IPS-18a (cell line): ENCODE measurements at regions not wholly inside any gene's neighbourhood (a gene's known extent, or its start where the extent isn't known, plus 50 kb on each side); places are given as distances from the start of the nearest gene placed in this dataset.
A peak's percentile ranks its signal among the peaks of the same experiment; 100 is the strongest.

Experiments
- H3K27ac ChIP-seq: one replicate; pipeline ENCODE4 v1.5.1; 2013; ENCODE audit warnings: low read length
- H3K27me3 ChIP-seq: one replicate; pipeline ENCODE4 v1.6.1; 2013; ENCODE audit warnings: mild to moderate bottlenecking, low read length; ENCODE audit not compliant: control insufficient read depth, insufficient read depth
- H3K36me3 ChIP-seq: one replicate; pipeline ENCODE4 v1.6.1; 2013; ENCODE audit warnings: low read depth, low read length; ENCODE audit not compliant: control insufficient read depth
- H3K4me1 ChIP-seq: one replicate; pipeline ENCODE4 v1.6.1; 2013; ENCODE audit warnings: low read depth, low read length; ENCODE audit not compliant: control insufficient read depth
- H3K4me3 ChIP-seq: one replicate; pipeline ENCODE4 v1.5.1; 2013; ENCODE audit warnings: low read length
- H3K9ac ChIP-seq: one replicate; pipeline ENCODE4 v1.6.1; 2013; ENCODE audit warnings: mild to moderate bottlenecking, low read length, moderate library complexity
- H3K9me3 ChIP-seq: one replicate; pipeline ENCODE4 v1.6.1; 2013; ENCODE audit warnings: low read depth, low read length; ENCODE audit not compliant: control insufficient read depth

DNA sequence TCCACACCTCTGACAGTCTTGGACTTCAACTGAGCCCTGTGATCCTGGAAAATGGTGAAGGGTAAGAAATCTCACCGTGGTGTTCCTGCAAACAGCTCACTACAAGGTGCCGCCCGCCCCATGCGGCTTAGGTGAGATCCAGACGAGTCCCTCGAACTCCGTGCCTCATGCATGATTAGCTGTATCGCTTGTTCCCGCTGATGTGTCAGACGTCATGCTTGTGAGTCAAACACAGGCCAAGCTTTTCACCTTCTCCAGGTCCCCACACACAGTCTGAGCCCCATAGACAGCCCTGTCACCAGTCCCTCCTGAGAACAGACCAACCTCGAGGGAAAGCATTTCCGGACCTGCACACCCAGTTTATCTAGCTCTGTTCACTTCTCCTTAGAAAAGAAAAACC is 740.5 kb downstream of the GALR1 start:
- no peaks in the 10 kb centered on the region for H3K27me3 ChIP-seq

DNA sequence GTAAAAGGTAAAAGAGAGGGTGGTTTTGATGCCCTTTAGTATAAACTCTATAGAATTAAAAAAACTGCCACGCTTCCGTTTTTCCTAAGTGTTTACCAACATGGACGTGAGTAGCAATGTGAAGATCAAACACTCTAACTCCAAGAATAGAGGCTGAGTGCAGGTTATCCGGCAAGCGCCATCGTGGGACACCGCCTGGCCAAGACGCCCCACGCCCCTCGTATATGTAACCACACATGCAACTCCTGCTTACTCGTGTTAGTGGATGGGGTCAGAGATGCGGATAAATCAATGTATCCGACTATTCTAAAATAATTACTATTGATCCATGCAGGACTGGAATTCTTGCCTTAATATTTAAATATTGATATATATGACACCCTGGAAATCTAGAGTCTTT is 741.3 kb downstream of the GALR1 start:
- no peaks in the 10 kb centered on the region for H3K36me3 ChIP-seq
- H3K9ac ChIP-seq, result no peak overlapping the region

More for the DNA sequence above, 740.5 kb downstream of the GALR1 start:
- Histone ChIP-seq H3K9me3 (no peaks in the 10 kb centered on the region), H3K9ac (no peak overlapping the region), H3K4me1 (peaks cover 3% of the 10 kb centered on the region), H3K27ac (no peak overlapping the region), H3K36me3 (no peaks in the 10 kb centered on the region), H3K4me3 (no peak overlapping the region)

GRCh38 chr18:77992057-77992456 is 742.4 kb downstream of the GALR1 start:
- no peaks in the 10 kb centered on the region for H3K36me3 ChIP-seq
- H3K9ac ChIP-seq, result no peak overlapping the region
- H3K9me3 ChIP-seq, result no peaks in the 10 kb centered on the region
- no peak overlapping the region for H3K27ac ChIP-seq
- no peaks in the 10 kb centered on the region for H3K27me3 ChIP-seq
- H3K4me3 ChIP-seq, result no peak overlapping the region
- H3K4me1 ChIP-seq, result no peaks in the 10 kb centered on the region

More for the DNA sequence above, 741.3 kb downstream of the GALR1 start:
- H3K9me3 ChIP-seq, result no peaks in the 10 kb centered on the region
- no peak overlapping the region for H3K27ac ChIP-seq
- H3K27me3 ChIP-seq, result no peaks in the 10 kb centered on the region
- peaks cover 3% of the 10 kb centered on the region for H3K4me1 ChIP-seq
- H3K4me3 ChIP-seq, result no peak overlapping the region

GRCh38 chr18:77993188-77993981 is 743.7 kb downstream of the GALR1 start:
- H3K9me3 ChIP-seq, result no peaks in the 10 kb centered on the region
- no peaks in the 10 kb centered on the region for H3K27me3 ChIP-seq
- H3K9ac ChIP-seq, result no peak overlapping the region
- no peak overlapping the region for H3K27ac ChIP-seq
- no peaks in the 10 kb centered on the region for H3K4me1 ChIP-seq
- H3K36me3 ChIP-seq, result no peaks in the 10 kb centered on the region
- no peak overlapping the region for H3K4me3 ChIP-seq

DNA sequence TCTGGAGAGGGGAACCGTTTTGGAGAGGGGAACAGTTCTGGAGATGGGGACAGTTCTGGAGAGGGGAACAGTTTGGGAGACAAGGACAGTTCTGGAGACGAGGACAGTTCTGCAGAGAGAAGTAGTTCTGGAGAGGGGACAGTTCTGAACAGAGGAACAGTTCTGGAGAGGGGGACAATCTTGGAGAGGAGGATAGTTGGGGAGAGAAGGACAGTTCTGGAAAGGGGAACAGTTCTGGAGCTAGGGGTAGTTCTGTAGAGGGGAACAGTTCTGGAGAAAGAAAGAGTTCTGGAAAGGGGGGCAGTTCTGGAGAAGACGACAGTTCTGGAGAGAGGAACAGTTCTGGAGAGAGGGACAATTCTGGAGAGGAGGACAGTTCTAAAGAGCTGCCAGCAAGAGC is 745.9 kb downstream of the GALR1 start:
- H3K27ac ChIP-seq, result no peak overlapping the region
- no peaks in the 10 kb centered on the region for H3K36me3 ChIP-seq
- H3K9ac ChIP-seq, result no peak overlapping the region
- H3K4me3 ChIP-seq, result no peak overlapping the region
- H3K9me3 ChIP-seq, result no peaks in the 10 kb centered on the region
- no peaks in the 10 kb centered on the region for H3K27me3 ChIP-seq
- no peaks in the 10 kb centered on the region for H3K4me1 ChIP-seq

DNA sequence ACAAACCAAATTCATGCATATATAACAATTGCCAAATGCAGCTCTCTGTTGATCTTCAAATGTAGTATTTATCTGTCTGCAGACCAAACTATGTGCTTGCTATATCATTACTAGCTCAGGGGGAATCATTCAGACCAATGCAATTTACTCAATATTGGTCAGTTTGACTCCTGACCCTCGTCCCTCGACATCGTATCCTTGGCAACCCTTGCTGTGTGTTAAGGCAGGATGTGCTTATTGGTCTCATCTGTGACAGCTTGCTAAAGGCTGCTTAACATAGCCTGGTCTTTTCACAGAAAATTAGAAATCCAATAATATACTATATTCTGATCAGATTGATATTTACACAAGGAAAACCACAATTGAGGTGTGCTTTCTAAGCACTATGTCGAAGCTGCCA is 747.1 kb downstream of the GALR1 start:
- no peaks in the 10 kb centered on the region for H3K4me1 ChIP-seq
- no peaks in the 10 kb centered on the region for H3K27me3 ChIP-seq
- no peak overlapping the region for H3K27ac ChIP-seq
- H3K36me3 ChIP-seq, result no peaks in the 10 kb centered on the region
- no peaks in the 10 kb centered on the region for H3K9me3 ChIP-seq
- H3K4me3 ChIP-seq, result no peak overlapping the region
- H3K9ac ChIP-seq, result no peak overlapping the region

DNA sequence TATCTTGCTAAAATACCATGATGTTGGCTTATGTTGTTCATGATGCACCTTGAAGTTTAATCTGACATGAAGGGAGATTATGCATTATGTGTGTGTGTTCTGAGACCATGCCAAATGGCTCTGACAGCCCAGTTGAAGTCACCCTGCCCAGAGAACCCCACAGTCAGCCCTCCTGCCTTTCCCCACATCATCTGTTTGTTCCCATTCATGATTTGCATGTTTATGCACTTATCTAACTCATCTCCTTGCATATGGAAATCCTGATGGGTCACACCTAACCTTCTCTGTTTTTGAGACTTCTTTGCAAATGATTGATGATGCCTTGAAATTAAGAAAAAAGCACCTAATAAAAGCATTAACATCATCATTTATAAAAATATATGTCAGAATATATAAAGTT is 752.2 kb downstream of the GALR1 start:
- no peaks in the 10 kb centered on the region for H3K9me3 ChIP-seq
- H3K27ac ChIP-seq, result no peak overlapping the region
- H3K4me3 ChIP-seq, result no peak overlapping the region
- no peaks in the 10 kb centered on the region for H3K36me3 ChIP-seq
- peaks cover 25% of the 10 kb centered on the region for H3K4me1 ChIP-seq
- H3K9ac ChIP-seq, result no peak overlapping the region
- H3K27me3 ChIP-seq, result no peaks in the 10 kb centered on the region

DNA sequence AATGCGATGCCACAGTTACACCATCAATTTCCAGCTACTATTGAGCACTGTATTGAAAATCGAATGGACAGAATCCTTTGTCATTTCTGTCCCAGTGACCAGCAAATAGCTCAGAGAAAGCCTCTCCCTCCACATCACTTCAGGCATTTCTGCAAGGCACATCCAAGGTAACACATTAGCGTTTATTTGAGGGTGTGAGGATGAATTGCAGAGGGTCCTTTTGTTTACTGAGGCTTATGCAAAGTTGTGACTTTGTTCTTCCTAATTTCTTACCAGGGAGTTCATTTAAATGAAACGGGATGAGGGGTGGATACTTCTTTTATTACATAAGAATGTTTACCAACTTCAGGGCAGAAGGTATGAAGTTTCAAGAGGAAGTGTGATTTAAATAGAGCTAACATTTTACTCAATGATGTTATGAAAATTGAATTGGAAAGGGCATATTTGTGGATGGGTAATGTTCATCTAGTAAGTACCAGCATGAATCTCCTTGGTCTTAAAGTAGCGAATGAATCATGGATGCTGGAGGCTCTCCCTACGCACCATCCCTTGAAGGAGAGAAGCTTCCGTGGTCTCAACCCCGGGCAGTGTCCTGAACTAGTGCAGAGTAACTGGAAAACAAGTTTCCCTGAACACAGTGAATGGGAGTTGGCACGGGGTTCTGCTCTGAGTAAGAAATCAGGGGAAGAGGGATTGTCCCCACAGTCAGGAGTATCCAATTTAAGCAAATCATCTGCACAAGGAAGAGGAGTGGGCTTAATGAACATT is 756.5 kb downstream of the GALR1 start:
- no peak overlapping the region for H3K27ac ChIP-seq

DNA sequence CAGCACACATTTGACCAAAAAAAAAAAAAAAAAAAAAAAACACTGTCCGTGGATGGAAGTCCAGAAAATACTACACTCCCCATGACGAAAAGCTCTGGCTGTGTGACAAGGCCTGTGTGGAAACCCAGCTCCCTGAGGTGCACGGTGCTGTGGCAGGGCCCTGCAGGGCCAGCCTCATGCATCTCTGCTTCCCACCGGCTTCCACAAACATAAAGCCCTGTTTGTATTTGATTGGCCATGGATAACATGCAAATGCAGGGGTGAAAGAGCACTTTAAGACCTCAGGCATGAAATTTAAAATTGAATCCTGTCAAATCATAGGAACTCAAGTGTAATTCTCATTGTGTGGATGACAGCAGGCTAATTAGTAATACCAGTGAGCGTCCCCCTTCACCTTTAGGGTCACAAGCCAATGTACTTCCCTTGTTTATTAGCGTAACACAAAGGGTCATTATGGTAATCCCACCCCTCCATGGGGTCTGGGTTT is 757.2 kb downstream of the GALR1 start:
- Histone ChIP-seq H3K27me3 (no peaks in the 10 kb centered on the region), H3K4me3 (peak overlapping the region; percentile 18), H3K36me3 (no peaks in the 10 kb centered on the region), H3K4me1 (peaks cover 41% of the 10 kb centered on the region), H3K27ac (no peak overlapping the region), H3K9me3 (no peaks in the 10 kb centered on the region), H3K9ac (no peak overlapping the region)

More for the DNA sequence above, 756.5 kb downstream of the GALR1 start:
- H3K9ac ChIP-seq, result no peak overlapping the region
- peak overlapping the region; percentile 18 for H3K4me3 ChIP-seq
- H3K27me3 ChIP-seq, result no peaks in the 10 kb centered on the region
- no peaks in the 10 kb centered on the region for H3K9me3 ChIP-seq
- no peaks in the 10 kb centered on the region for H3K36me3 ChIP-seq
- peaks cover 41% of the 10 kb centered on the region for H3K4me1 ChIP-seq

DNA sequence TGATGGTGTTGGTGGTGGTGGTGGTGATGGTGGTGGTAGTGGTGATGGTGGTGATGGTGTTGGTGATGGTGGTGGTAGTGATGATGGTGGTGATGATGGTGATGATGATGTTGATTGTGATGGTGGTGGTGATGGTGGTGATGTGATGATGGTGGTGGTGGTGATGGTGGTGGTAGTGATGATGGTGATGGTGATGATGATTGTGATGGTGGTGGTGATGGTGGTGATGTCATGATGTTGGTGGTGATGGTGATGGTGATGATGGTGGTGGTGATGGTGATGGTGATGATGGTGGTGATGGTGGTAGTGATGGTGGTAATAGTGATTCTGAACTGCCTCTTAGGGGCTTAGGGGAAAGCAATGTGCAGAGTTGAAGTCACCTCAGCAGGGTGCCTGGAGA is 760.7 kb downstream of the GALR1 start:
- Histone ChIP-seq H3K4me1 (peaks cover 30% of the 10 kb centered on the region), H3K9me3 (no peaks in the 10 kb centered on the region), H3K27ac (no peak overlapping the region), H3K27me3 (no peaks in the 10 kb centered on the region), H3K4me3 (no peak overlapping the region), H3K36me3 (no peaks in the 10 kb centered on the region), H3K9ac (no peak overlapping the region)

- Histone ChIP-seq H3K27ac (no peak overlapping the region), H3K9ac (no peak overlapping the region), H3K4me1 (no peaks in the 10 kb centered on the region), H3K36me3 (no peaks in the 10 kb centered on the region), H3K27me3 (no peaks in the 10 kb centered on the region), H3K9me3 (no peaks in the 10 kb centered on the region), H3K4me3 (no peak overlapping the region)
Measured at GRCh38 chr18:78017869-78018268, 768.2 kb downstream of the GALR1 start.
